SK-N-SH (cell line): ENCODE measurements at regions not wholly inside any gene's neighbourhood (a gene's known extent, or its start where the extent isn't known, plus 50 kb on each side); places are given as distances from the start of the nearest gene placed in this dataset.

Source experiments
- CHD2 ChIP-seq: fragments of 150-350 bp; IDR thresholded peaks from 2 replicates; pipeline ENCODE4 v1.6.1; 2018; ENCODE audit warnings: low read length; ENCODE audit not compliant: partially characterized antibody
- CTCF ChIP-seq: fragments of 200-600 bp; sonication (generic); IDR thresholded peaks from 2 replicates; pipeline ENCODE4 v1.6.1; 2017; ENCODE audit warnings: antibody characterized with exemption, mild to moderate bottlenecking, moderate library complexity
- ELF1 ChIP-seq: IDR thresholded peaks from 2 replicates; pipeline ENCODE4 v1.4.0; 2012
- EP300 ChIP-seq, 2 experiments: IDR thresholded peaks; 2 replicates each; pipeline versions ENCODE4 v1.4.0 to v1.6.1; 2012; ENCODE audit warnings: borderline replicate concordance in 1 of 2, low read depth in 1 of 2, low read length in 1 of 2
- EZH2phosphoT487 ChIP-seq: fragments of 200-600 bp; sonication (generic); IDR thresholded peaks from 2 replicates; pipeline ENCODE4 v1.6.1; 2017; ENCODE audit warnings: low read depth, mixed run types, mild to moderate bottlenecking, antibody characterized with exemption, moderate library complexity, borderline replicate concordance
- FOSL2 ChIP-seq: IDR thresholded peaks from 2 replicates; pipeline ENCODE4 v1.4.0; 2012; ENCODE audit warnings: low read depth, mild to moderate bottlenecking, moderate library complexity, borderline replicate concordance
- FOXM1 ChIP-seq: IDR thresholded peaks from 2 replicates; pipeline ENCODE4 v1.4.0; 2012; ENCODE audit warnings: low read depth, mild to moderate bottlenecking
- GABPA ChIP-seq: IDR thresholded peaks from 2 replicates; pipeline ENCODE4 v1.4.0; 2012; ENCODE audit warnings: low read depth, mild to moderate bottlenecking
- MEF2A ChIP-seq: IDR thresholded peaks from 2 replicates; pipeline ENCODE4 v1.4.0; 2012; ENCODE audit warnings: low read depth, borderline replicate concordance
- TAF1 ChIP-seq: IDR thresholded peaks from 2 replicates; pipeline ENCODE4 v1.6.1; 2012; ENCODE audit warnings: low read depth, mild to moderate bottlenecking, low read length, moderate library complexity, borderline replicate concordance
- TCF12 ChIP-seq: IDR thresholded peaks from 2 replicates; pipeline ENCODE4 v1.4.0; 2012
- TEAD4 ChIP-seq: IDR thresholded peaks from 2 replicates; pipeline ENCODE4 v1.4.0; 2012; ENCODE audit warnings: mild to moderate bottlenecking, borderline replicate concordance; ENCODE audit not compliant: insufficient read depth
- USF2 ChIP-seq: fragments of 150-350 bp; IDR thresholded peaks from 2 replicates; pipeline ENCODE4 v1.6.1; 2017; ENCODE audit warnings: antibody characterized with exemption, low read length, low read depth, borderline replicate concordance
- YY1 ChIP-seq: IDR thresholded peaks from 2 replicates; pipeline ENCODE4 v1.4.0; 2012; ENCODE audit warnings: low read depth, mild to moderate bottlenecking

GRCh38 chr1:228958121-228958520 lies 222.8 kb downstream of the RHOU start:
- no peak for TF ChIP-seq CTCF
- no peak for TF ChIP-seq GABPA
- no peak for TF ChIP-seq TEAD4
- no peak for TF ChIP-seq FOXM1
- no peak for TF ChIP-seq FOSL2
- TF ChIP-seq TAF1 = no peak
- no peak for TF ChIP-seq USF2
- no peak for TF ChIP-seq YY1
- no peak for TF ChIP-seq EZH2phosphoT487
- TF ChIP-seq TCF12 = no peak
- no peak for TF ChIP-seq ELF1
- no peak for TF ChIP-seq CHD2
- TF ChIP-seq MEF2A = no peak
- no peak for TF ChIP-seq EP300 (IDR thresholded peaks at IDR 0.05; ENCODE audit: borderline replicate concordance in 1 of 2, low read depth in 1 of 2, low read length in 1 of 2)
